ENCODE measurements at regions not wholly inside any gene's neighbourhood (a gene's known extent, or its start where the extent isn't known, plus 50 kb on each side); places are given as distances from the start of the nearest gene placed in this dataset.

- no peak for TF ChIP-seq USF2 (IDR thresholded peaks at IDR 0.05; ENCODE audit: borderline replicate concordance, low read depth, low read length)
- TF ChIP-seq EP300 (IDR thresholded peaks at IDR 0.05; ENCODE audit: borderline replicate concordance in 1 of 2, low read depth in 1 of 2, low read length in 1 of 2): no peak
These were observed 244.9 kb downstream of the HIVEP2 start (continued) for GRCh38 chr6:142700032-142700431.

GRCh38 chr6:142700671-142701312 lies 244.2 kb downstream of the HIVEP2 start:
- DNase-seq: no peak
- H3K4me3 ChIP-seq (ENCODE audit: low read depth in 2 of 2, low read length in 1 of 2): no peak overlapping the region
- POLR2A ChIA-PET: no interaction called here
- WGBS (ENCODE audit: low lambda C conversion rate): 78% methylated on average over 7 of the region's 7 CpGs
- no peaks in the 10 kb centered on the region for H3K36me3 ChIP-seq (replicated peaks in 1 of 2; ENCODE audit: control insufficient read depth in 1 of 2, insufficient read depth in 2 of 2, low read length in 1 of 2)
- no peaks in the 10 kb centered on the region for H3K9me3 ChIP-seq
- no peaks in the 10 kb centered on the region for H3K9me2 ChIP-seq
- TF ChIP-seq REST (IDR thresholded peaks at IDR 0.05; ENCODE audit: low read depth, low read length) (no peak), POLR2AphosphoS5 (IDR thresholded peaks at IDR 0.05; ENCODE audit: low read depth, low read length) (no peak), FOSL2 (IDR thresholded peaks at IDR 0.05; ENCODE audit: borderline replicate concordance, low read depth) (no peak), EZH2phosphoT487 (IDR thresholded peaks at IDR 0.05; ENCODE audit: borderline replicate concordance, low read depth) (no peak), CHD2 (IDR thresholded peaks at IDR 0.05; ENCODE audit: low read length, partially characterized antibody) (no peak), NRF1 (IDR thresholded peaks at IDR 0.05; ENCODE audit: low read depth, low read length) (no peak), RXRA (IDR thresholded peaks at IDR 0.05; ENCODE audit: borderline replicate concordance, low read depth) (no peak), ELF1 (IDR thresholded peaks at IDR 0.05) (no peak), PBX3 (IDR thresholded peaks at IDR 0.05) (no peak), JUND (IDR thresholded peaks at IDR 0.05) (no peak)
- no peaks in the 10 kb centered on the region for H3F3A ChIP-seq (replicated peaks; ENCODE audit: insufficient read depth)
- no peaks in the 10 kb centered on the region for H3K27me3 ChIP-seq (ENCODE audit: insufficient read depth)
- CTCF ChIA-PET: interaction anchor here (0.7 to 2.1 kb wide), 6 partner anchors 8 to 726 kb away, joined by 3 to 7 read pairs (median 5); no protein-coding TSS in a partner anchor
- H2AFZ ChIP-seq (ENCODE audit: low read depth): no peak overlapping the region
- H3K4me2 ChIP-seq: no peak overlapping the region
- no peak overlapping the region for H3K9ac ChIP-seq
- H3K27ac ChIP-seq (ENCODE audit: low read depth in 2 of 2, low read length in 1 of 2): peak overlapping the region in 1 of 2 experiments; percentile 100; a peak in 2 of 4 replicates
- no peaks in the 10 kb centered on the region for H3K79me2 ChIP-seq (ENCODE audit: insufficient read depth)
- peaks cover 3 to 39% of the 10 kb centered on the region in 2 experiments; a peak in 3 of 4 replicates for H3K4me1 ChIP-seq (ENCODE audit: control insufficient read depth in 1 of 2, insufficient read depth in 2 of 2, low read depth in 1 of 2, low read length in 1 of 2)
- H4K20me1 ChIP-seq (ENCODE audit: insufficient read depth): no peaks in the 10 kb centered on the region

Measured in SK-N-SH (cell line).